IMR-90 (cell line): ENCODE measurements at regions not wholly inside any gene's neighbourhood (a gene's known extent, or its start where the extent isn't known, plus 50 kb on each side); places are given as distances from the start of the nearest gene placed in this dataset.

Source experiments
- ATAC-seq: fragments of 200-7000 bp; cut with Tn5 transposase; 2 replicates; pipeline ENCODE4 v1.9.1; 2020; ENCODE audit warnings: low read depth, mild to moderate bottlenecking, moderate library complexity
- BruUV-seq: library from RNA; stranded (reverse); fragments of 400-500 nt; replicated peaks from 2 replicates; lab custom pipeline; 2021; lab: Mats Ljungman, UMichigan
- CTCF ChIA-PET: fragments of 300-600 bp; formaldehyde crosslinking; extraction: SDS; loops from one replicate; lab custom pipeline; 2021; ENCODE audit warnings: antibody characterized with exemption; lab: Yijun Ruan, JAX
- POLR2A ChIA-PET: fragments of 300-600 bp; sonication (Branson Sonifier 250); formaldehyde crosslinking; loops from one replicate; lab custom pipeline; 2022; ENCODE audit warnings: antibody characterized with exemption; ENCODE audit not compliant: unreplicated experiment; lab: Charles Lee
- DNase-seq: peaks from one replicate; pipeline ENCODE4 v3.0.0; 2013
- H2AFZ ChIP-seq: replicated peaks from 2 replicates; pipeline ENCODE3; 2013; ENCODE audit warnings: low read length, mild to moderate bottlenecking; ENCODE audit not compliant: poor library complexity
- H2AK5ac ChIP-seq: 2 replicates; pipeline ENCODE4 v1.6.1; 2013; ENCODE audit warnings: low read depth, low read length, inconsistent platforms
- H2AK9ac ChIP-seq: replicated peaks from 2 replicates; pipeline ENCODE3; 2013; ENCODE audit warnings: mild to moderate bottlenecking, low read depth, low read length, moderate library complexity; ENCODE audit not compliant: poor library complexity
- H2BK120ac ChIP-seq: 2 replicates; pipeline ENCODE4 v1.6.1; 2013; ENCODE audit warnings: low read depth, low read length, inconsistent platforms
- H2BK15ac ChIP-seq: 3 replicates; pipeline ENCODE4 v1.6.1; 2013; ENCODE audit warnings: low read depth, low read length, inconsistent platforms
- H2BK20ac ChIP-seq: 2 replicates; pipeline ENCODE4 v1.6.1; 2013; ENCODE audit warnings: low read depth, mild to moderate bottlenecking, inconsistent platforms, low read length, moderate library complexity
- H2BK5ac ChIP-seq: 2 replicates; pipeline ENCODE4 v1.6.1; 2013; ENCODE audit warnings: mild to moderate bottlenecking, low read depth, low read length, inconsistent platforms; ENCODE audit not compliant: poor library complexity, severe bottlenecking
- H3K14ac ChIP-seq: replicated peaks from 2 replicates; pipeline ENCODE4 v1.6.1; 2013; ENCODE audit warnings: low read depth, low read length, inconsistent platforms
- H3K18ac ChIP-seq: 2 replicates; pipeline ENCODE4 v1.6.1; 2013; ENCODE audit warnings: low read depth, low read length, control low read depth
- H3K23ac ChIP-seq: 2 replicates; pipeline ENCODE4 v1.6.1; 2013; ENCODE audit warnings: low read depth, low read length, inconsistent platforms
- H3K27ac ChIP-seq: 2 replicates; pipeline ENCODE4 v1.5.1; 2013; ENCODE audit warnings: mild to moderate bottlenecking, control low read depth, low read length; ENCODE audit not compliant: insufficient read depth
- H3K27me3 ChIP-seq: 2 replicates; pipeline ENCODE4 v1.6.1; 2013; ENCODE audit warnings: low read length; ENCODE audit not compliant: control insufficient read depth, insufficient read depth
- H3K36me3 ChIP-seq: 2 replicates; pipeline ENCODE4 v1.6.1; 2013; ENCODE audit warnings: low read length, mixed read lengths; ENCODE audit not compliant: control insufficient read depth, insufficient read depth
- H3K4ac ChIP-seq: 2 replicates; pipeline ENCODE4 v1.6.1; 2013; ENCODE audit warnings: low read depth, low read length, inconsistent platforms
- H3K4me1 ChIP-seq: 2 replicates; pipeline ENCODE4 v1.6.1; 2013; ENCODE audit warnings: low read length, mixed read lengths; ENCODE audit not compliant: control insufficient read depth, insufficient read depth
- H3K4me2 ChIP-seq: 2 replicates; pipeline ENCODE4 v1.6.1; 2013; ENCODE audit warnings: low read depth, mild to moderate bottlenecking, control low read depth, low read length, moderate library complexity
- H3K4me3 ChIP-seq: 2 replicates; pipeline ENCODE4 v1.5.1; 2013; ENCODE audit warnings: low read depth, mild to moderate bottlenecking, control low read depth, low read length, moderate library complexity; ENCODE audit not compliant: insufficient read depth
- H3K56ac ChIP-seq: 2 replicates; pipeline ENCODE4 v1.6.1; 2013; ENCODE audit warnings: low read length, inconsistent platforms; ENCODE audit not compliant: insufficient read depth; ENCODE audit errors: extremely low read depth
- H3K79me1 ChIP-seq, 2 experiments: 2 replicates each; pipeline ENCODE4 v1.6.1; 2013; ENCODE audit warnings: low read length in 2 of 2, inconsistent platforms in 1 of 2, low read depth in 1 of 2
- H3K9ac ChIP-seq: 2 replicates; pipeline ENCODE4 v1.6.1; 2013; ENCODE audit warnings: low read depth, low read length, control low read depth
- H3K9me1 ChIP-seq: 2 replicates; pipeline ENCODE4 v1.6.1; 2013; ENCODE audit warnings: low read length, inconsistent platforms; ENCODE audit not compliant: insufficient read depth
- H3K9me3 ChIP-seq: 2 replicates; pipeline ENCODE4 v1.6.1; 2013; ENCODE audit warnings: low read length; ENCODE audit not compliant: control insufficient read depth, insufficient read depth
- H4K20me1 ChIP-seq: 2 replicates; pipeline ENCODE4 v1.6.1; 2013; ENCODE audit warnings: low read length, inconsistent platforms; ENCODE audit not compliant: insufficient read depth
- H4K5ac ChIP-seq: 2 replicates; pipeline ENCODE4 v1.6.1; 2013; ENCODE audit warnings: mild to moderate bottlenecking, low read depth, low read length, control low read depth
- H4K8ac ChIP-seq, 2 experiments: 2 replicates each; pipeline ENCODE4 v1.6.1; 2013; ENCODE audit warnings: low read depth in 2 of 2, low read length in 2 of 2, control low read depth in 1 of 2, inconsistent platforms in 1 of 2
- H4K91ac ChIP-seq: 2 replicates; pipeline ENCODE4 v1.6.1; 2013; ENCODE audit warnings: low read depth, low read length, inconsistent platforms; ENCODE audit not compliant: insufficient read depth
- BHLHE40 ChIP-seq: fragments of 150-350 bp; IDR thresholded peaks from 2 replicates; pipeline ENCODE4 v1.6.1; 2016; ENCODE audit warnings: mild to moderate bottlenecking, low read depth, low read length
- CEBPB ChIP-seq: IDR thresholded peaks from 2 replicates; pipeline ENCODE4 v1.6.1; 2012; ENCODE audit warnings: low read depth, low read length, improper control_type of control experiment
- CHD1 ChIP-seq: IDR thresholded peaks from 2 replicates; pipeline ENCODE4 v1.6.1; 2012; ENCODE audit warnings: low read depth, low read length, improper control_type of control experiment
- CTCF ChIP-seq: conservative IDR thresholded peaks from 2 replicates; pipeline ENCODE4 v1.5.1; 2012; ENCODE audit warnings: mild to moderate bottlenecking, low read depth, low read length, improper control_type of control experiment
- ELK1 ChIP-seq: fragments of 150-350 bp; IDR thresholded peaks from 2 replicates; pipeline ENCODE4 v1.6.1; 2016; ENCODE audit warnings: low read depth, mild to moderate bottlenecking, low read length, moderate library complexity, borderline replicate concordance
- FOS ChIP-seq: fragments of 150-350 bp; IDR thresholded peaks from 2 replicates; pipeline ENCODE4 v1.6.1; 2016; ENCODE audit warnings: low read depth, low read length
- MAFK ChIP-seq: IDR thresholded peaks from 2 replicates; pipeline ENCODE4 v1.6.1; 2012; ENCODE audit warnings: low read depth, low read length, improper control_type of control experiment
- MAZ ChIP-seq: IDR thresholded peaks from 2 replicates; pipeline ENCODE4 v1.6.1; 2012; ENCODE audit warnings: low read depth, mild to moderate bottlenecking, low read length, improper control_type of control experiment, moderate library complexity, borderline replicate concordance
- MXI1 ChIP-seq: IDR thresholded peaks from 2 replicates; pipeline ENCODE4 v1.6.1; 2012; ENCODE audit warnings: low read depth, mild to moderate bottlenecking, low read length, moderate library complexity, borderline replicate concordance
- NFE2L2 ChIP-seq: fragments of 150-350 bp; IDR thresholded peaks from 2 replicates; pipeline ENCODE4 v1.6.1; 2016; ENCODE audit warnings: low read depth, mild to moderate bottlenecking, low read length
- POLR2A ChIP-seq: IDR thresholded peaks from 2 replicates; pipeline ENCODE4 v1.6.1; 2012; ENCODE audit warnings: mild to moderate bottlenecking, low read depth, low read length
- RAD21 ChIP-seq: IDR thresholded peaks from 2 replicates; pipeline ENCODE4 v1.6.1; 2012; ENCODE audit warnings: low read length, improper control_type of control experiment
- RCOR1 ChIP-seq: IDR thresholded peaks from 2 replicates; pipeline ENCODE4 v1.6.1; 2012; ENCODE audit warnings: mild to moderate bottlenecking, low read length, improper control_type of control experiment; ENCODE audit not compliant: insufficient replicate concordance
- RFX5 ChIP-seq: IDR thresholded peaks from 2 replicates; pipeline ENCODE4 v1.8.0; 2012; ENCODE audit warnings: low read depth, mild to moderate bottlenecking, low read length, moderate library complexity
- SMC3 ChIP-seq: fragments of 150-350 bp; IDR thresholded peaks from 2 replicates; pipeline ENCODE4 v1.6.1; 2016; ENCODE audit warnings: low read depth, mild to moderate bottlenecking, antibody characterized with exemption, low read length, moderate library complexity
- USF2 ChIP-seq: fragments of 150-350 bp; IDR thresholded peaks from 2 replicates; pipeline ENCODE4 v1.6.1; 2017; ENCODE audit warnings: mild to moderate bottlenecking, antibody characterized with exemption, low read length, low read depth
- WGBS, 2 experiments: methylation state at CpG; one replicate each; pipeline versions ENCODE4 v1.1.5 to v1.1.7; 2013; ENCODE audit warnings: missing lambda C conversion rate in 2 of 2; ENCODE audit not compliant: insufficient read length in 1 of 2; ENCODE audit errors: extremely low coverage in 2 of 2; 5-methylcytosine and 5-hydroxymethylcytosine counted together
- dilution Hi-C: fragments of 300-500 bp; cut with HindIII; formaldehyde crosslinking; loops from one replicate; pipeline ENCODE4 v1.14.3; 2018; ENCODE audit warnings: low sequenced_read_pairs; ENCODE audit not compliant: unreplicated experiment
- in situ Hi-C: fragments of 300-500 bp; cut with MboI; formaldehyde crosslinking; loops from 3 replicates; pipeline ENCODE4 v1.14.3; 2019; ENCODE audit warnings: low sequenced_read_pairs, inconsistent platforms, mixed read lengths
- intact Hi-C: fragments of 100-400 bp; cut with micrococcal nuclease; formaldehyde crosslinking; loops from 2 replicates; pipeline ENCODE4 v1.10.0; 2022

GRCh38 chr2:242027676-242028450 is 158.3 kb downstream of the RTP5 start:
- no peak overlapping the region for H2BK15ac ChIP-seq
- no peak overlapping the region for H2BK5ac ChIP-seq
- H2BK120ac ChIP-seq, result no peak overlapping the region
- H2AK9ac ChIP-seq, result no peak overlapping the region
- 82% methylated on average over 12 of the region's 24 CpGs; no CpG with 5 or more reads in 1 of the 2 experiments for WGBS, 2 experiments
- no peak overlapping the region for H2AK5ac ChIP-seq
- no peak overlapping the region for H3K23ac ChIP-seq
- H3K27ac ChIP-seq, result no peak overlapping the region
- H3K18ac ChIP-seq, result no peak overlapping the region
- H3K4me1 ChIP-seq, result peaks cover 8% of the 10 kb centered on the region; the same call in 1 of the 2 replicates
- in situ Hi-C loops, result no loop called here
- BruUV-seq, result no TSS peak
- TF ChIP-seq MXI1 (no peak), NFE2L2 (no peak), MAFK (no peak), USF2 (no peak), FOS (no peak), RAD21 (no peak), ELK1 (no peak), SMC3 (no peak), BHLHE40 (no peak), RFX5 (no peak), MAZ (no peak), CEBPB (no peak), CHD1 (no peak), CTCF (no peak), RCOR1 (no peak), POLR2A (no peak)
- DNase-seq, result no peak
- peaks cover 2% of the 10 kb centered on the region; the same call in 1 of the 2 replicates for H3K9me3 ChIP-seq
- no peak overlapping the region for H3K4ac ChIP-seq
- no peak for ATAC-seq
- intact Hi-C loops, result no loop called here
- H3K27me3 ChIP-seq, result peaks cover 75% of the 10 kb centered on the region
- H3K36me3 ChIP-seq, result no peaks in the 10 kb centered on the region
- H4K5ac ChIP-seq, result no peak overlapping the region
- peaks cover 7% of the 10 kb centered on the region; the same call in 1 of the 2 replicates for H3K9me1 ChIP-seq
- H2BK20ac ChIP-seq, result no peak overlapping the region
- no peak overlapping the region for H3K14ac ChIP-seq
- H4K8ac ChIP-seq, result no peak overlapping the region
- no peak overlapping the region for H3K4me3 ChIP-seq
- peaks cover 13% of the 10 kb centered on the region for H4K20me1 ChIP-seq
- no peak overlapping the region for H4K91ac ChIP-seq
- CTCF ChIA-PET, result no interaction called here
- H3K79me1 ChIP-seq, result no peaks in the 10 kb centered on the region
- H3K4me2 ChIP-seq, result no peak overlapping the region
- H2AFZ ChIP-seq, result no peak overlapping the region
- dilution Hi-C loops, result no loop called here
- POLR2A ChIA-PET, result no interaction called here
- no peak overlapping the region for H3K9ac ChIP-seq
- no peak overlapping the region for H3K56ac ChIP-seq
